Ecto neural progenitor cell (in vitro differentiated cells): ENCODE measurements at regions not wholly inside any gene's neighbourhood (a gene's known extent, or its start where the extent isn't known, plus 50 kb on each side); places are given as distances from the start of the nearest gene placed in this dataset.
"Not testable (repeated sequence)": the region's sequence is repeated elsewhere in the genome, so short reads cannot be mapped to it uniquely, and the experiment has no call there.

Experiments
- DNase-seq: peaks from one replicate; pipeline ENCODE4 v3.0.0-alpha.2; 2018; ENCODE audit warnings: low spot score

DNA sequence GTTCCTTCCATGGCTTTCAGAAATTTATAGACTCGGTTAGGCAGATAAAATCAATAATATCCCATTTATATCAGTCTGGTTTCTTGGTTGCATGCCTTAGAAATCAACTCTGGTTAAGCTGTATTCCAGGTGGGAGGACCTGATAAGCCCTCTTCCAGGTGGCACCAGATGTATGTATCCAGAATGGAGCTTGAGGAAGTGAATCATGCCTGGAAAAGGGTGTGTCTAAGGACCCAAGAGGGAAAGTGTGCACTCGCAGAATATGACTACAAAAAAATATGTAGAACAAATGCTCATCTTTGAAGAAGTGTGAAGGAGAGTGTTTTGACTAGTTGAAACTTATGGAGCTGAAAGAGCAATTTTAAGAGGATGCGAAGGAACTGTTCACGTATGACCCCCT, 184.5 kb upstream of the IRF2BP2 start:
- DNase-seq, result not testable (repeated sequence)

DNA sequence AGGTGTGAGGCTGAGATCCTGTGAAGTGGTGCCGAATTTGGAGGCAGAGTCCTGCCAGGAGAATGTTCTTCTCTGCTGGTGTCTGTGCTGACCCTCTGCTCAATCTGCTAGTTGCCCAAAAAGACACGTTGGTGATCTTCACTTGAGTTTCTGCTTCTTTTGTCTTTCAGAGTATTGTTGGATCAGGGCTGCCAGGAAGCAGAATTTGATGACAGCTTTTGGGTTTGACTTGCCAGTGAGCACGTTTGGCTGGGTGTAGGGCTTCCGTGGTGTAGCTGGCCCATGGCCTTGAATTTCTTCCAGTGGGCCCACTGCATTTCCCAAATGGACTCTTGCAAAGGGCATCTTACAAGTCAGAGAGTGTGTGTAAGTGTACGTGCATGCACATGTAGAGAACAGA, 183.9 kb upstream of the IRF2BP2 start:
- DNase-seq, result not testable (repeated sequence)

DNA sequence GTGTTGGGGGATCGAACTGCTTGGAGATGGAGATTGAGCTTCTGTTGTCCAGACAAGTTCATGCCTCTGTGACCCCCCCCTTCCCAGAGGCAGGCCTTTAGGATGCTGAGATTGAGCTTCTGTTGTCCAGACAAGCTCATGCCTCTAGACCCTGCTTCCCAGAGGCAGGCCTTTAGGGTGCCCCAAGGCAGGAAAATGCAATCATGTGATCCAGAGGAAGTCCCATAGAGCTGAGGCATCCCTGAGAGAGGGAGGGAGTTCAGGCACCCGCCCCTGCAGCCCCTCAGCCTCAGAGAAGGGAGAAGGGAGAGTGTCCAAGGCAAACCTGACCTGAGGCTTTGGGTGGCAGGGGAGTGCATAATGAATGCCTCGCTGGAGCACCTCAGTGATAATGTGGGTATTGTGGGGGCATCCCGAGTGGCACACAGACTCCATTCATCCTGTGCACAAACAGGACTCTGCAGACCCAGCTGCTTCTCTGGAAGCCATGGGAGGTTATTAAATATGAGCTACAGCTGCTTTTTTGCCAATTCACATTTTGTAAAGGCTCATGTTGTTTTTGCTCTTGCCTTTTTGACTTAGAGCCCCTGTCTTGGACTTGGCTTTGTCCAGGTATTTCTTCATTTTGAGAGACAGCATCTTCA, 182.4 kb upstream of the IRF2BP2 start:
- not testable (repeated sequence) for DNase-seq

DNA sequence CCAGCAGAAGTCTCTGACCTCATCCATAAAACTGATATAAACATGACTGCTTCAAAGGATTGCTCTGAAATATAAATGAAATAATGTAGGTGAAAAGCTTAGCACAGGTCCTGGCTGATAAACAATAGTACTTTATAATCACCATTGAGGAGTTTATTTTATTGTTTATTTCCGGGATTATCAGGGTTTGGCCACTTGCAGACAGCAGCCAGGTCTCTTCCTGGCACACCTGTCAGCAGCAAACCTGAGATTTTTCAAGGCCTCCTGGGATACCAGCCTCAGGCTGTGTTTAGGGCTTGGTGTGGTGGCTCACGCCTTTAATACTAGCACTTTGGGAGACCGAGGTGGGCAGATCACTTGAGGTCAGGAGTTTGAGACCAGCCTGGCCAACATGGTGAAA, 181.6 kb upstream of the IRF2BP2 start:
- not testable (repeated sequence) for DNase-seq

DNA sequence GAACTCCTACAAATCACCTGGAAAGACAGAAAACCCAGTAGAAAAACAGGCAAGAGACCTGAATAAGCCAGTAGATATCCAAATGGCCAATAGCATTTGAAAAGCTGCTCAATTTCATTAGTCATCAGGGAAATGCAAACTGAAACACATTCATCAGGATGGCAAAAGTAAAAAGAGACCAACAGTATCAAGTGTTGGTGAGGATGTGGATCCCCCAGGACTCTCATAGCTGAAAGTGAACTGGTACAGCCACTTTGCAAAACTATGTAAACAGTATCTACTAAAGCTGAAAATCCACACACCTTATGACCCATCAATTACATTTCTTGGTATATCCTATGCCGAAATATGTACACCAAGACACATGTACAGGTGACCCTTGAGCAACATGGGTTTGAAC, 180.4 kb upstream of the IRF2BP2 start:
- DNase-seq, result not testable (repeated sequence)

DNA sequence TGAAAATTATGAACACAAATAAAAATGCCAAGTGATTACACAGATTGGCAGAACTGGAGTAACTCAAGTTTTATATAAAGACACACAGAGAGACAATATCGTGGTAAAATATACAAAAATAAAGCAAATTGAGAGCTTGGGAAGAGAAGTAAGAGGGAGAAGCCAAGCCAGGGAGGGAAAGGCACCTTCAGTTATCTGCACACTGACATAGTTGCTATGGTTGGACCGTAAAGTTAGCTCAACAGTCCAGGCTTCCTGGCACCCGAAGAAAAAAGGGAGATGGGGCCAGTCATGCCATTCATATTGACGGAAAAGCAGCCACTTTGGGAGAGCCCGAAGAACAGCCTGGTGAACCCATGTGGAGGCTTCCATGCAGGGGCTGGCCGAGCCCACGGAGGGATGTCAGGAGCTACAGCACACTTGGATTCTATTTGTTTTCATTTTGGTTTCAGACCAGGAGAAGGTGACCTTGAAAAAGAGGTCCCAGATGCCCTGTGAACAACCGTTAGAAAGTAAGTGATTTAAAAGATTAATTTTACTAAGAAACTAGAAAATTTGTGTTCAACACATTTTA, 177.1 kb upstream of the IRF2BP2 start:
- not testable (repeated sequence) for DNase-seq

DNA sequence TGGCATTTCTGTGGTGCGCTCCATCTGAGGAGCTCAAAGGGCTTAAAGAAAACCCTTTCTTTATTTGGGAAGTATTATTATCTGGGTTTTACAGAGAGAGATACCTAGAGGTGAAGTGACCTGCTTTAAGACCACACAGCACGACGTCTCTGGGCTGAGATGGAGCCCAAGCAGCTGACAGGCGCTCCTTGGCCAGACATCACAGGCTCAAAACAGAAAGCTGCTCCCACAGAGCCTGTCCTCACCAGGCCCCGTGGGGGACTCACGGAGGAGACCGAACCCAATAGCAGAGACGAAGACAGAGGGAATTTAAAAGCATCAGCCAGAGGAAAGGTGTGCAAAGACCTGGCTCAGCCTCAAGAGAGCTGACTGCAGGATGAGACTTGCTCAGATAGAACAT, 175.9 kb upstream of the IRF2BP2 start:
- DNase-seq, result not testable (repeated sequence)

DNA sequence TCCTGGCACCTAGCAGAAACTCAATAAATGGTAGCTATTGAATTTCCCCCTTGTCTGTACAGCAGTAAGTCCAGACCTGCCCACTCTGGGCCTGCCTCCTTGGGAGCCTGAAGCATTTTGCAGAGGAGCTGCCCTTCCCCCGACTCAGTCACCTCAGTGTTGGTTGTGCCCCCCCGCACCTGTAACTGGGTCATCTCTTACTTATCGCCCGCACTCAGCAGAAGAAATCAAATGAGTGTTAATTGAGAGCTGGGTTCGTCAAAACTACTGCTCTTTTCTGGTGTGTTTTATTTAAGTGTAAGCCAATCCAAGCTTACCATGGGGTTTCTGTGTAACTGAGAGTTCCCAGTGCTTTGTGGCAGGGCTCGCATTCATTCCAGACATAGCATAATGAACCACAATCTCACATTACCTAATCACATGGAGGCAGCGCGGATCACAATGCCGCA, 175.5 kb upstream of the IRF2BP2 start:
- not testable (repeated sequence) for DNase-seq

DNA sequence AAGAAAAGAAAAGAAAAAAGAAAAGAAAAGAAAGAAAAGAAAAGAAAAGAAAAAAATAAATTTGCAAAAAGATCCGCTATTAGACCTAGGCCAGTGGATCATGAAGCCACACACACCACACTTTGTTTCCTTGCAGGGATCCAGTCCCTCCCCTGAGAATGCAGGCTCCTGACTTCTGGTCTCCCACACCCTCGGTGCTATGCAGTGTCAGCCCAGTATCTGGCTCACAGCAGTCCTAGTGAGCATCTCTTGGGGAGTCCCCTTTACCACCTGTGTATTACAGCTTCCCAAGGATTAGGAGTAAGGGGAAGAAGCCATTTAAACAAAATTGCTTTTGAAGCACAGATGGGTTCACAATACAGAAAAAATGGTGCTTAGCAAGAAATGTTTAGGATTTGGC, 174.1 kb upstream of the IRF2BP2 start:
- not testable (repeated sequence) for DNase-seq

DNA sequence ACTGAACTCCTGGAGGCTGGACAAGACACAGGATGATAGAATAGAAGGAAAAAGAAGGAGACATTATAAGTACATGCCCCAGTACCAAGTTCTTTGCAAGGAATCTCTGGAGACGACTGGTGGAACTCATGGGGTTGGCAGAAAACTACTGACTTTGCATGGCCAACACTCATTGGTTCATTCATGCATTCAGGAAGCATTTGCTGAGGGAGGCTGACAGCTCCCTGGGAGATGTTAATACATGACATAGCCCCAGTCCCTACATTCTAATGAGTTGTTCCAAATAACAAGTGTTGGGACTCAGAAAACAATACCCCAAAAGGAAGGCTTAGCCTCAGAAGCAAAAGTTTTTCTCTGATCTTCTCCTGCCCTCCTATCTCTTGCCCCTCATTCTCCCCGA, 172.8 kb upstream of the IRF2BP2 start:
- DNase-seq, result peak; percentile 60

DNA sequence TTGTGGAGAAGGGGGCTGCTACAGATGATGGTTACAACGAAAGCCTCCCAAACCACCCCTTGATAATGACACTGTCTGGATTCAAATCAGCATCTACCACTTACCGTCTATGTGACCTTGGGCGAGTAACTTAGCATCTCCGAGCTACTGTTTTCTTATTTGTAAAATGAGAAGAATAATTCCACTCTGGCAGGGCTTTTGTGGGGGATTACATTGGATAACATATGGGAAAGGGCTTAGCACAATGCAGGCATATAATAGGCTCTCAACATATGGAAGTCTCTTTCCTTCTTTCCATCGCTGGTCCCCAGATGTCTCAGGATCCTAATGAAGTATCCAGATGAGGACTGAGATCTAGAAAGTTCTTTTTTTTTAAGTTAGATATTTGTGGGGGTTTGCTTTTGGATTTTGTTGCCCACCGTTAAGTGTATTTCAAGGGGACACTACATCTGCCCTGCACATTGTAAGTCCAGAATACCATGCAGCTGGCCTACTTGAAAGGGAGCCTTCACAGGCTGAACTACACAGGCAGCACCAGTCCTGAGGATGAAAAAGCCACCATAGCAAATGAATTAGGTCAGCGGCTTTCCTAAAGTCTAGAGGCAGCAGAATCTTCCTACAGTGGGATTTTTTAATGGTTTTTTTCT, 172.2 kb upstream of the IRF2BP2 start:
- peak; percentile 61 for DNase-seq

DNA sequence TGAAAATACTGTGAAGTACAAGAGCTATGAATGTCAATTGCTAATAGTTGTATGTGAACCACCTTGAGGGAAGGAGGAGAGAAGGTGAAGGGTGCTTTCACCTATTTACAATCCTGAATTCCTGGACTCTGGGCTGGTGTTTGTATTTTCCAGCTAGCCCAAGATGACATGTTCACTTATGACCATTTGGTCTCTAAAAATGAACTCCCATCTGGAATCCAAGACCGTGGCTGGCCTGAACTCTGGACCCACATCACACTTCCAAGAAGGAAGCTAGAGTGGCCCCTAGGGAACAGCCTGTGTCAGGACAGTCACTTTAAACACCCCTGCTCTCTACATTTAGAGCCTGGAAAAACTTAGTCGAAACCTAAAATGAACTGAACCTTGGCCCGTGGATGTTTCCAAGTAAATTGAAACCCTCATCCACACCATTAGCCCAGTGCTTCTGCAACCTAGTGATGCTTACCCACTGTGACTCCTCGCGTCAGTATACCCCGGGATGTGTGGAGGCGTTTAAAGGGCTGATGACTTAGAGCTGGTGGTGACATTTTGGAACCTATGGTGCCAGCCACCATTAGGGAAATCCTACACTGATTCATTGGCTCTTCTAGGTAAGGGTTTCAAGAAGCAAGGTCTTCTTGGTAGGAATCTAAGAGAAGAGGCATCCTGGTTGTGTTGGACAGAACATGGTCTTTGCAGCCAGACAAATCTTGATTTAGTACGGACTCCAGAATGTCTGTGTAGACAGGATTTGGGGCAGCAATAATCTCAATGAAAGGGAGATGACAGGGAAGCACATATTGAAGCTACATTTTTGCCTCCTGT, 171.5 kb upstream of the IRF2BP2 start:
- DNase-seq, result peak; percentile 58

DNA sequence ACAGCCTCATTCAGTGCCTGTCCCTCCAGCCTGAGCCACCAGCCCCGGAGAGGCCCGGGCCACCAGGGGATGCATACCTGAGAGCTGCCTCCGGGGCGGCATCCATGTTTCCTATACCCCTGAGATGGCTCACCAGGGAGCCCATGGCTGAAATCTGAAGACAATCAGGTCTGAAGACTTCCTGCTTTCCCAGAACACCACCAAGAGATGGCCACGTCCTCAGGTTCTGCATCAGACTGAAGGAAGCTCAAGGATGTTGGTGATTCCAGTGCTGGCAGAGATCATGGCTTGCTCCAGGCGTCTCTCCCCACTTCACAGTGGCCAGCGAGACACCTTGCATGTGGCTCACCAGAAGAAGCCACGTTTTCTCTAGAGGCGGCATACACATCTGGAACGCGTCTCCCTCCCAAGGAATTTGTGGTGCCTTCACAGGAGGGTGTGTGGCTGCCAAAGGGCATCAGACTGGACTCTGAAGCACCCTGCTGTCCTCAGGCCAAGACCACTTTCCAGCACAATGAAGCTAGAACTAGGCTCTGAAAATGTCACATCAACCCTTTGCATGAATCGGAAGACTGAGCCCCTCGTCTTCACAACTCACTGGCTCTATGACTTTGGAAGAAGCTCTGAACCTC, 170.7 kb upstream of the IRF2BP2 start:
- DNase-seq, result peak; percentile 60

DNA sequence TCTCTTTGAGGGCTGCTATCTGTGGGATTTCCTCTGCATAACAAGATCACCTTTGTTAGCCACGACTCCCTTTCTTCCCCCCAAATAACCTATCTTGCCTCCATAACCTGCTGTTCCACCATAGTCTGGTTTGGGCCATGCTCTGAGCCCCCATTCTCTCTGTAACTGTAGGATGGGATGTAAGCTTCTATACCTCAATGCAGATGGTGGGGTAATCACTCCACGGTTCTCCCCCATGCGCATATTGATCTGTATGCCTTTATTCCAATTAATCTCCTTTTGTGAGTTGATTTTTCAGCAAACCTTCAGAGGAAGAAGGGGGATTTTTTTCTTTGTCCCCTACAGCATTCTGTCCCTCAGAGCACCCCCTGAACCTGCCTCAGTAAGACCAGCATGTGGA, 170.1 kb upstream of the IRF2BP2 start:
- DNase-seq, result no peak

DNA sequence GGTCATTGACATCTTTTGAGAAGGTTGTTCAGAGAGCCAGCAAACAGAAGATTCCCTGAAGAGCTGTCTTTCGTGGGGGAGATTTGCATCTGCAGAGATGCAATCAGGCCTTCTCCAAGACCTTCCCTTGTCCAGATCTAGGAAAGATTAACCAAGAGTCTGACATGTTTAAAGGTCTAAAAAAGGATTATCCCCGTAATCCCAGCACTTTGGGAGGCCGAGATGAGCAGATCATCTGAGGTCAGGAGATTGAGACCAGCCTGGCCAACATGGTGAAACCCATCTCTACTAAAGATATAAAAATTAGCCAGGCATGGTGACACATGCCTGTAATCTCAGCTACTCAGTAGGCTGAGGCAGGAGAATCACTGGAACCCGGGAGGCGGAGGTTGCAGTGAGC, 169.6 kb upstream of the IRF2BP2 start:
- DNase-seq, result not testable (repeated sequence)

DNA sequence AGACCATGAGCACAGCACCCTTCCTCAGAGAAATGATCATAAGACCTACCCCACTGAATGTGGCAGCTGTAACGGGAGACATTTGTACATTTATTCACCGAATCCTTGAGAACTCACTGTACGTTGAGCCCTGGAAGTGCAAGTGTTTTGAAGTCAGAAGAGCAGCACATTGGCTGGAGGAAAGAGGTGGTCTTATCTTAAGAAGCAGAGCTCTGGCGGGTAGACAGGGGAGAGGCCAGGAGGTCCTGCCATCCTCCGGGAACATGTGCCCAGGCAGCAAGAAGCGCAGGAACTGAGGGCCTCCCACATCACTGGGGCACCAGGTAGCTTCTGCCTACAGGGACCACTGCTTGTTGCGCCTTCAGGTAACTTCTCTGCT, 169.2 kb upstream of the IRF2BP2 start:
- DNase-seq, result peak; percentile 57

DNA sequence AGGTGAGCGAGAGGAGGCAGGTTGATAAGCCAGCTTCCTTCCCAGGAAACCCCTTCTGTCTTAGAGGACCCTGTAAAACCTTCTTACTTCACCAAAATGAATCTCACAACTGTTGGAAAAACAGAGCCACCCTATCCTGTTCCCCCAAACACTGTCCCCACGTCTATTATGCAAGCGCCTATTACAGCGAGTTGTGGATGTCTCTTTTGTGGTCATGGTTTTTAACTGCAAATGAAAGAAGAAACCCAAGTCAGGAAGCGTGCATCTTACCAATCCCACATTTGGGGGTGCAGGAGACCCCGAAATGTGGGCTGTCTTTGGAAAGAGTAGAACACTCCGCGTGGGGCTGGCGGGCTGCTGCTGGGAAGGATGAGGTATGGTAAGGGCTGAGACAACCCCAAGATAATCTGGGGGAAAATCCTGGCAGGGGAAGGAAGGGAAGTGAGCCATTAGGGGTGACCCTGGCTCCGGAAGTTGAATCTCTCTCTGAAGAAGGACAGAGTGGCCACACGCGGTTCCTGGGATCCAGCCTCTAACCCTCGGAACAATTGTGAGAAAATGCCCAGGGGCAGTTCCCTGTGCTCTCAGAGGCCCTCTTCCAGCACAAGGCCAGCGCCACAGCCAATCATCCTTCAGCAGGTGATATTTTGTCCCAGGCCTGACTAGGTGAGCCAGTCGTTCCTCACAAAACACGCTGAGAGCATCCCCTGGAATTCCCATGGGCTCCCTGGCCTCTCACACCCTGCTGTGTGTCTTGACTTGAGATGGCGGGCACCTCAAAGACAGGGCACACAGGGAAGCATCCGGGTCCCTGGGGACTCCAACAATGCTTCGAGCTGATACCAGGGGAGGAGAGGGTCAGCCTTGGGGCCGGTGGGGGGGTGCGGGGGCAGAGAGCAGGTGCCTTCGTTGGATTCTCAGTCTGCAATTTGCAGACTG, 168.5 kb upstream of the IRF2BP2 start:
- peak; percentile 77 for DNase-seq

DNA sequence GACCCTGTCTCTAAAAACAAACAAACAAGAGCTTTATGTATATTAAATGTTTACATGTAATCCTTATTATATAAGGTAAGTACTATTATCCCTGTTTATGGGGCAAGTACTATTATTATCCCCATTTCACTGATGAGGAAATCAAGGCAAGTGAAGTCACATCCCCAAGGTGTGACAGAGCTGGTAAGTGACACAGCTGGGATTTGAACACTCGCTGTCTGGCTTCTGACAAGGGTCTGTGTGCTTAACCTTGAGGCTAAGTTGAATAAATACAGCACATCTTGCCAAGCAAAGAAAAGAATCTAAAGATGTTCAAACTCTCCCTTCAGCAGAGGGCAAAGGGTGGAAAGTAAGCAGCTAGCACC, 167.9 kb upstream of the IRF2BP2 start:
- no peak for DNase-seq

DNA sequence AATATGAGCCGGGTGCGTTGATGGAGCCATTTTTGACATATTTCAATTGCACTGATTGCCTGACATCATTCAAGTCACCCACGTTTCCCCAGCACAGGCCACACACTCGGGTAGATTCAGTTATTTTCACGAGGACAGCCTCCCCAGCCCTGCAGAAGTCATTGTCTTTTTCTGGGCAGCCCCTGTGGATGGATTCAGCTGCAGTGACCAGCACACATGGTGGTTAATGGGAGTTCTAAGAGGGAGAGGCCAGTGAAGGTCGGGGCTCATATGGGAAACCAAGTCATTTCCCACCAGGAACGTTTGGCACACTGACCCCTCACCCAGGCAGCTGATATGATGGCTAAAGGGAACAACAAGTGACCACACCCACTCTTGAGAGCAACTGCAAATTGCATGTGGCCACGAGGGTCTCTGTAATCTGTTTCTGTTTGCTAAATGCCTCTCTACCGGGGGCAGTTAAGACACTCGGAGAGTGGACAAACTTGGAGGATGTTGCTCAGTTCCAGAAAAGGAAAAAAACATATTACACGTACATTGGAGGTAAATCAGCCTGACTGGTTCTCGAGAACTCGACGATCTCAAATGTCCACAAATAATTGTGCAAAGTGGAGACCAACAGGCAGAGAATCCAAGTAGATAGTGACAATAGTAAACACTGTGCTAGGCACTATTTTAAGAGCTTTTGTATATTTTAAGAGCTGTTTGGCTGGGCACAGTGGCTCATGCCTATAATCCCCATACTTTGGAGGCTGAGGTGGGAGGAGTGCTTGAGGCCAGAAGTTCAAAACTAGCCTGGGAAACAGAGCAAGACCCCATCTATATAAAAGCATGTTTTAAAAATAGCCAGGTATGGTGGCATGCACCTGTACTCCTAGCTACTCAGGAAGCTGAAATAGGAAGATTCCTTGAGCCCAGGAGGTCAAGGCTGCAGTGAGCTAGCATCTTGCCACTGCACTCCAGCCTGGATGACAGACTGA, 167.2 kb upstream of the IRF2BP2 start:
- DNase-seq, result peak; percentile 64
